KOPT-K1 (cell line): ENCODE measurements at regions not wholly inside any gene's neighbourhood (a gene's known extent, or its start where the extent isn't known, plus 50 kb on each side); places are given as distances from the start of the nearest gene placed in this dataset.
"Not testable (repeated sequence)": the region's sequence is repeated elsewhere in the genome, so short reads cannot be mapped to it uniquely, and the experiment has no call there.

Experiments
- H3K27ac ChIP-seq: fragments of 200-600 bp; sonication (generic); 2 replicates; pipeline ENCODE4 v1.5.1; 2016; ENCODE audit warnings: antibody characterized with exemption, mild to moderate bottlenecking, low read depth, low read length; ENCODE audit not compliant: poor library complexity, severe bottlenecking
- H3K36me3 ChIP-seq: fragments of 200-600 bp; sonication (generic); 2 replicates; pipeline ENCODE4 v1.5.1; 2017; ENCODE audit warnings: antibody characterized with exemption, mild to moderate bottlenecking, low read length, moderate library complexity; ENCODE audit not compliant: insufficient read depth
- H3K9me3 ChIP-seq: fragments of 200-600 bp; sonication (generic); 2 replicates; pipeline ENCODE4 v1.5.1; 2017; ENCODE audit warnings: antibody characterized with exemption, low read length, mild to moderate bottlenecking; ENCODE audit not compliant: insufficient read depth, poor library complexity, severe bottlenecking

- H3K36me3 ChIP-seq, H3K9me3 ChIP-seq: not testable (repeated sequence)
These were observed 222.4 kb downstream of the ERMARD start for GRCh38 chr6:169973588-169974467.

GRCh38 chr6:169972736-169973135 lies 221.3 kb downstream of the ERMARD start:
- H3K36me3 ChIP-seq = no peaks in the 10 kb centered on the region
- H3K27ac ChIP-seq = no peak overlapping the region
- no peaks in the 10 kb centered on the region for H3K9me3 ChIP-seq

More at GRCh38 chr6:169973588-169974467, 222.4 kb downstream of the ERMARD start:
- not testable (repeated sequence) for H3K27ac ChIP-seq

GRCh38 chr6:169972101-169972651 lies 220.8 kb downstream of the ERMARD start:
- Histone ChIP-seq H3K36me3 (no peaks in the 10 kb centered on the region), H3K27ac (no peak overlapping the region), H3K9me3 (no peaks in the 10 kb centered on the region)

GRCh38 chr6:169971081-169971861 lies 219.8 kb downstream of the ERMARD start:
- Histone ChIP-seq H3K36me3 (no peaks in the 10 kb centered on the region), H3K27ac (no peak overlapping the region), H3K9me3 (no peaks in the 10 kb centered on the region)

- Histone ChIP-seq H3K36me3 (no peaks in the 10 kb centered on the region), H3K9me3 (no peaks in the 10 kb centered on the region)
These were observed 219.0 kb downstream of the ERMARD start for GRCh38 chr6:169970306-169970988.

GRCh38 chr6:169969372-169970099 lies 218.1 kb downstream of the ERMARD start:
- Histone ChIP-seq H3K27ac (no peak overlapping the region), H3K9me3 (no peaks in the 10 kb centered on the region), H3K36me3 (no peaks in the 10 kb centered on the region)

More at GRCh38 chr6:169970306-169970988, 219.0 kb downstream of the ERMARD start:
- H3K27ac ChIP-seq = no peak overlapping the region

- Histone ChIP-seq H3K9me3 (no peaks in the 10 kb centered on the region), H3K36me3 (no peaks in the 10 kb centered on the region), H3K27ac (no peak overlapping the region)
These were observed 217.3 kb downstream of the ERMARD start for GRCh38 chr6:169968541-169969270.

- no peak overlapping the region for H3K27ac ChIP-seq
- no peaks in the 10 kb centered on the region for H3K9me3 ChIP-seq
- H3K36me3 ChIP-seq = no peaks in the 10 kb centered on the region
These were observed 216.3 kb downstream of the ERMARD start for GRCh38 chr6:169967687-169968086.

- Histone ChIP-seq H3K27ac (no peak overlapping the region), H3K36me3 (no peaks in the 10 kb centered on the region), H3K9me3 (no peaks in the 10 kb centered on the region)
These were observed 215.1 kb downstream of the ERMARD start for GRCh38 chr6:169966312-169967181.

- Histone ChIP-seq H3K27ac (no peak overlapping the region), H3K9me3 (no peaks in the 10 kb centered on the region), H3K36me3 (no peaks in the 10 kb centered on the region)
These were observed 214.4 kb downstream of the ERMARD start for GRCh38 chr6:169965657-169966311.

GRCh38 chr6:169965239-169965638 lies 213.8 kb downstream of the ERMARD start:
- Histone ChIP-seq H3K27ac (no peak overlapping the region), H3K9me3 (no peaks in the 10 kb centered on the region), H3K36me3 (no peaks in the 10 kb centered on the region)

- Histone ChIP-seq H3K36me3 (no peaks in the 10 kb centered on the region), H3K9me3 (no peaks in the 10 kb centered on the region), H3K27ac (no peak overlapping the region)
These were observed 213.2 kb downstream of the ERMARD start for GRCh38 chr6:169964486-169965180.
